ENCODE measurements at regions not wholly inside any gene's neighbourhood (a gene's known extent, or its start where the extent isn't known, plus 50 kb on each side); places are given as distances from the start of the nearest gene placed in this dataset.

- Mint-ChIP-seq H3K27me3 (ENCODE audit: unreplicated experiment) (peaks cover 5% of the 10 kb centered on the region), H3K9me3 (ENCODE audit: unreplicated experiment) (no peaks in the 10 kb centered on the region), H3K4me3 (ENCODE audit: unreplicated experiment) (no peak overlapping the region), H3K4me1 (ENCODE audit: unreplicated experiment) (no peaks in the 10 kb centered on the region), H3K27ac (ENCODE audit: unreplicated experiment) (no peak overlapping the region), H3K36me3 (ENCODE audit: unreplicated experiment) (no peaks in the 10 kb centered on the region)
- no peak for TF ChIP-seq CTCF (IDR thresholded peaks at IDR 0.05)
- no peak for DNase-seq (ENCODE audit: extremely low spot score, unreplicated experiment)
Measured at GRCh38 chr12:127640181-127640886, 626.6 kb upstream of the TMEM132C start.

GRCh38 chr12:127642208-127642607, 624.8 kb upstream of the TMEM132C start:
- Mint-ChIP-seq H3K27me3 (ENCODE audit: unreplicated experiment) (peaks cover 5% of the 10 kb centered on the region), H3K27ac (ENCODE audit: unreplicated experiment) (no peak overlapping the region), H3K4me3 (ENCODE audit: unreplicated experiment) (no peak overlapping the region), H3K36me3 (ENCODE audit: unreplicated experiment) (no peaks in the 10 kb centered on the region), H3K9me3 (ENCODE audit: unreplicated experiment) (no peaks in the 10 kb centered on the region), H3K4me1 (ENCODE audit: unreplicated experiment) (no peaks in the 10 kb centered on the region)
- DNase-seq (ENCODE audit: extremely low spot score, unreplicated experiment), result no peak
- no peak for TF ChIP-seq CTCF (IDR thresholded peaks at IDR 0.05)

GRCh38 chr12:127648321-127648720, 618.6 kb upstream of the TMEM132C start:
- no peak for DNase-seq (ENCODE audit: extremely low spot score, unreplicated experiment)

GRCh38 chr12:127649961-127650360, 617.0 kb upstream of the TMEM132C start:
- Mint-ChIP-seq H3K36me3 (ENCODE audit: unreplicated experiment) (no peaks in the 10 kb centered on the region), H3K27ac (ENCODE audit: unreplicated experiment) (no peak overlapping the region), H3K9me3 (ENCODE audit: unreplicated experiment) (peaks cover 3% of the 10 kb centered on the region), H3K27me3 (ENCODE audit: unreplicated experiment) (no peaks in the 10 kb centered on the region), H3K4me1 (ENCODE audit: unreplicated experiment) (peaks cover 8% of the 10 kb centered on the region), H3K4me3 (ENCODE audit: unreplicated experiment) (no peak overlapping the region)
- TF ChIP-seq CTCF (IDR thresholded peaks at IDR 0.05), result no peak
- no peak for DNase-seq (ENCODE audit: extremely low spot score, unreplicated experiment)

More at GRCh38 chr12:127648321-127648720, 618.6 kb upstream of the TMEM132C start:
- H3K27ac Mint-ChIP-seq (ENCODE audit: unreplicated experiment), result no peak overlapping the region
- H3K4me1 Mint-ChIP-seq (ENCODE audit: unreplicated experiment), result peaks cover 8% of the 10 kb centered on the region
- peaks cover 5% of the 10 kb centered on the region for H3K27me3 Mint-ChIP-seq (ENCODE audit: unreplicated experiment)
- H3K9me3 Mint-ChIP-seq (ENCODE audit: unreplicated experiment), result no peaks in the 10 kb centered on the region
- H3K36me3 Mint-ChIP-seq (ENCODE audit: unreplicated experiment), result no peaks in the 10 kb centered on the region
- no peak for TF ChIP-seq CTCF (IDR thresholded peaks at IDR 0.05)
- H3K4me3 Mint-ChIP-seq (ENCODE audit: unreplicated experiment), result no peak overlapping the region

GRCh38 chr12:127650626-127651025, 616.3 kb upstream of the TMEM132C start:
- TF ChIP-seq CTCF (IDR thresholded peaks at IDR 0.05), result no peak
- H3K9me3 Mint-ChIP-seq (ENCODE audit: unreplicated experiment), result peaks cover 3% of the 10 kb centered on the region
- no peak for DNase-seq (ENCODE audit: extremely low spot score, unreplicated experiment)
- no peaks in the 10 kb centered on the region for H3K27me3 Mint-ChIP-seq (ENCODE audit: unreplicated experiment)
- no peaks in the 10 kb centered on the region for H3K36me3 Mint-ChIP-seq (ENCODE audit: unreplicated experiment)
- H3K4me3 Mint-ChIP-seq (ENCODE audit: unreplicated experiment), result no peak overlapping the region
- H3K4me1 Mint-ChIP-seq (ENCODE audit: unreplicated experiment), result peaks cover 8% of the 10 kb centered on the region
- H3K27ac Mint-ChIP-seq (ENCODE audit: unreplicated experiment), result no peak overlapping the region

All from osteocyte (in vitro differentiated cells).